Left ventricle myocardium superior (tissue), 1 donor: ENCODE measurements at regions not wholly inside any gene's neighbourhood (a gene's known extent, or its start where the extent isn't known, plus 50 kb on each side); places are given as distances from the start of the nearest gene placed in this dataset.

Experiments used
- ATAC-seq: fragments of 200-7000 bp; cut with Tn5 transposase; one replicate; pipeline ENCODE4 v1.9.1; 2020; ENCODE audit warnings: mild to moderate bottlenecking, moderate library complexity
- DNase-seq: peaks from one replicate; pipeline ENCODE4 v3.0.0-alpha.2; 2020
- intact Hi-C: fragments of 100-400 bp; cut with micrococcal nuclease; formaldehyde crosslinking; loops from one replicate; pipeline ENCODE4 v1.11.0; 2022
- donor health status: DM: no; HTN: yes; CAD: no; lungs with severe emphysema.

DNA sequence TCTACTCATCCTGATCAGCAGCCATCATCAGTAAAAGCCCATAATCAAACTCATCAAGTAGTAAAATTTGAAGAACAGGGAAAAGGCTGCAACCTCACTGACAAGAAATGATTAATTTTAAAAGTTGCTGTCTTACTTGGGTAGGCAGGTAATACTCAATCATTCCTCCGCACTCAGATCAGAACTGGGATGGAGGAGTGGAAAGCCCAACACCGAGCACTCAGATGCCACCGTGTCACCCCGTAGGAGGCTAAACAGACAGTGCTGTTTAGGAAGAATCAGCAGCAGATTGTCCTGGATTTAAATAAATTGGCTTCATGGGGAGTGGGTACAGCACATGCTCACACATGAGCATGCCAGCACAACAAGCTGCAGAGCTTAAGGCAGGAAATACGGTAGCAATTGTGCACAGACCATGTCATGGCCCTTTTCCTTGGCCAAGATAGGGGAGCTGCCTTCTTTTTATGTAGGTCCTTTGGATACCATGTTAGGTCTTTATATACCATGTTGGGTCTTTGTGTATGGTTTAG lies 92.6 kb upstream of the CDH6 start:
- no peak for ATAC-seq
- DNase-seq: no peak
- intact Hi-C loops: no loop called here

DNA sequence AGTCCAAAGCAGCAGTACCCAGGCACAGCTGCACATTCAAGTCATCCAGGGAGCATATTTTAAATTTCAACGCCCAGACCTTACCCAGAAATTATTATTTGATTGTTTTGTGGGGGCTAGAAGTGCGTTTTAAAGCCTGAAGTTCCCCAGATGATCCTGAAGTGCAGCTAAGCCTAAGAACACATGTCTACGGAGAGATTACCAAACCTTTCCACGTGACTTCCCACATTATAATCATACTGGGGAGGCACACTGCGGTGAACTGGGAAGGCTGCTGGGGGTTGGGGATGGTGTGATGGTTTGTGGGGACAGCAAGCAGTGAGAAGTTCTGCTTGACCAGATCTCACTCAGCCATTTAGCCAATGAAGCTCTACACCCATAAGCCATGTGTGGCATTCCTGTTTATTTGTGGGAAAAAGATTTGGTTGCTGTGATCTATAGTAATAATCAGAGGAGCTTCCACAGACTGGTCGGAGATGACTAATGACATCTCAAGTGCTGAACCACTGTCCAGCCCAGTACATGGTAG lies 93.4 kb upstream of the CDH6 start:
- intact Hi-C loops: no loop called here
- no peak for DNase-seq
- ATAC-seq: no peak

DNA sequence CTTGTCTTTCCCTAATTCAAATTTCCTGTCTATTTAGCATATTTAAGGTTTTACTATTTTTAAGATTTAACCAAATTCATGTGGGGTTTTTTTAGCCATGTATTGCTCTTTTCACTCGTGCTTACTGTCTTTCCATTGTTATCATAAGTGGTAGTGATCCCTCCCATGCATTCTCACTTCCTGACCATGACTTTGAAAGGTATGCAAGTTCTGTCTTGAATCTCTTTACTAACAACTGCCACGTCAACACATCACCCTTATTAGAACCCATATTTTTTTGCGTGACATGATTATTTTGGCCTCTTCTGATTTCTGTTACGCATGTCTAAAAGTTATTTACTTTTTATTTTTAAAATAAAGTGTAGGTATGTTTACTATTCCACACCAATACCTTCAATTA lies 94.7 kb upstream of the CDH6 start:
- DNase-seq: no peak
- no peak for ATAC-seq
- intact Hi-C loops: no loop called here

DNA sequence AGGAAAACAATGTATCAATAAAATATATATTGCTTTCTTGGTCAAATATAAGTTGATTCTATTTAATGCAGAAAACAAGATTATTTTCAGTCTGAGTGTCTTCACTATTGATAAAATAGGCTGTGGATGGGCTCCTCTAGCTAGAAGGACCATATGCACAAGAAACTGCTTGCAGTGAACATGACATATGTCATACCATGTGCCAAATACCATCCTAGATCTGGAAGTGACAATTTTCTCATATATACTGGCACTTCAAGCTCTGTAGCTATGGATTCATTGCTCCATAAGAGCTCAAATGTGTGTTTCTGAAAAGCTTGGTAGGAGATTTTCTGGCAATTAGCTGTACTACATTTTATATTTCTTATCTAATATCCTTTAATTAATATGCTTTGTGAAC lies 95.6 kb upstream of the CDH6 start:
- no peak for DNase-seq
- intact Hi-C loops: no loop called here
- no peak for ATAC-seq

DNA sequence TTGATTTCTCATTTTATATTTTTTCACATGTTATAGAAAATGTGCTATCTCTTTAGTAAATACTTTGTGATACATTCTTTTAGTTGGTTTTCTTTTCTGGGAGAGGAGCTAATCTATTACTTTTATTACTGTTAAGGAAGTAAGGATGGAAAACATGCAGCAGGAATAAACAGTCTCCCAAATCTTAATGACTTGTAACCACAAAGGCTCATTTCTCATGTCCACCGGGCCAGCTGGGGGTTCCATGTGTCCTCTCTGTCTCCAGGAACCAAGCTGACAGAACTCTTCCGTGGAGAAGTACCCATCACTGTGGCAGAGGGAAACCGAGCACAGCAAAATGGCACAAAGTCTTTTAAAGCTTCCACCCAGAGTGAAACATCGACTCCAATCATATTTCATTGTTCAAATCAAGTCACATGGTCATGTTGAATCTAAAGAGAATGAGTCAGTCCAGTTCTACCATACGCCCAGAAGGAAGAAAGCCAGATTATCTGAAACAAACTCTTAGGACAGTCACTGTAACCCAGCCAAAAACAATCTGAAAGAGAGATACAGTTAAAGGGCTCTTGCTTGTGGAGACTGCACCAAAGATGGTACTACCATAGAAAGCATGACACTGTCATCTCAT lies 97.1 kb upstream of the CDH6 start:
- ATAC-seq (peak; percentile 77), DNase-seq (no peak)
- intact Hi-C loops: no loop called here

DNA sequence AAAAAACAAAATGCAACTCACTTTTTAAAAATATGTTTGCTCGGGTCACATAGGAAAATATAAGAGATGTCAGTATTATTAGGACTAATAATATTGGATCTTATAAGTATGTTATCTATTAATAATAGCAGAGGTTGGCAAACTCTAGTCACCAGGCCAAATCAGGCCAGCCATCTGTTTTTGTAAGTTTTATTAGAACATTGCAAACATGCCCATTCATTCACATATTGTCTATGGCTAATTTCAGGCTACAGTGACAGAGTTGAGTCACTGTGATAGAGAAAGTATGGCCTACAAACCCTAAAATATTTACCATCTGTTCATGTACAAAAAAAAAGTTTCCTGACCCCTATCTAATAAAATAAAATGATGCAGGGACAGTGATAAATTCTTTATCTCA lies 97.7 kb upstream of the CDH6 start:
- no peak for DNase-seq
- intact Hi-C loops: no loop called here
- no peak for ATAC-seq

DNA sequence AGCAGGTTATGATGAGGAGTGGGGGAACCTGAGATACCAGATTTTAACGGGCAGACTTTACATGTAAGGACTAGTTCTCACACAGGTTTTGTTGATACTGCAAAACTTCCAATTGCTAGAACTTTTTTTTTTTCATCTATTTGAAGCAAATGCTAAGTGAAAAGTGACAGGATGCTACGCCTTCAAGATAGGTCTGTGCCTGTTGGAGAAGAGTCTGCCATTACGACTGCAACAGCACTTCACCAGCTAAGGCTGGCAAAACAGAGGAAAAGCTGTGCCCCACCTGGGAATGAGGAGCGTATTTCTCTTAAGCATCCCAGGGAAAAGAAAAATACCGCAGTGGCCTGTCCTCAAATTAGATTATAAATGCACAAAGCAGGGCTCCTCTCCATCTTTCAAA lies 102.0 kb upstream of the CDH6 start:
- DNase-seq (no peak), ATAC-seq (no peak)
- intact Hi-C loops: no loop called here

DNA sequence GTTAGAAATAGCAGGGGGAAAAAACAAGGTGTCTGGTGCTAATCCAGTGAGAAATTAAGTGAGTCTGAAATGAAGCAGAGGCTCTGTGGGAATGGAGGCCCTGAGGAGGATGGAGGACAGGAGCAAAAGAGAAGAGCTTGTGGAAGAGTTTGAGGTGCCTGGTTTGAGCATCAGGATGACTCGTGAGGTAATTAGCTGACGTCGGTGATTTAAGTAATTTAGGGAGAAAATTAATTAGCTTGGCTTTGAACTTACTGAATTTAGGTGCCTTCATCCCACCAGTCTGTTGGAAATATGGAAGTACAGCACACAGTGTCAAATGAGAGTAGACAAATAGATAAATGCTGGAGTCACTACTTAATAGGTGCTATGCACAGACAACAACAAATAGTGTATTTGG lies 103.0 kb upstream of the CDH6 start:
- ATAC-seq: no peak
- intact Hi-C loops: no loop called here

DNA sequence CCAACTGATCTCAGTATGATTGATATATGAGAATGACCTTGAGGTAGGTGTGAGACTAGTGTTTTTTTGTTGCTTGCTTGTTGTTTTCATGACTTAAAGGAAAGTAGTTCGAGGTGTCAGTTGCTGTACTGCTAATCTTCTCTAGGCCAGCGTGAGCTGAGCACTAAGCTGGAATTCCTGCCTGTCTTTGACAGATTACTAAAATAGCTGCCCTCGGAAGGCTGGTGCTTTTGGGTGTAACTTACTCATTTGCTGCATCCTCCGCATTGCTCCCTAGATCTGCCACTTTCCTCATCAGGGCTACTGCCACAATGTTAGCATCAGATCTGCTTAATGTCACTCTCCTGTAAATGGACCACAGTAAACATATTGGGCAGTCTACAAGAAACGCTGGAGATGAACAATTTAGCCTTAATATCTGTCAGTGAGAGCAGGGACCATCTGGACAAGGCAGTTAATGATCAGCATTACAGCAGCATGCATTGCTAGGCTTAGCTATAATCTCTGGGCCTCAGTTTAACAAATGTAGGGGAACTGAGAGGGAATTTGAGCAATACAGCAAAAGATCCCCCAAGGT lies 106.6 kb upstream of the CDH6 start:
- no peak for DNase-seq
- intact Hi-C loops: no loop called here
- ATAC-seq: no peak

More for the DNA sequence above, 103.0 kb upstream of the CDH6 start:
- no peak for DNase-seq

DNA sequence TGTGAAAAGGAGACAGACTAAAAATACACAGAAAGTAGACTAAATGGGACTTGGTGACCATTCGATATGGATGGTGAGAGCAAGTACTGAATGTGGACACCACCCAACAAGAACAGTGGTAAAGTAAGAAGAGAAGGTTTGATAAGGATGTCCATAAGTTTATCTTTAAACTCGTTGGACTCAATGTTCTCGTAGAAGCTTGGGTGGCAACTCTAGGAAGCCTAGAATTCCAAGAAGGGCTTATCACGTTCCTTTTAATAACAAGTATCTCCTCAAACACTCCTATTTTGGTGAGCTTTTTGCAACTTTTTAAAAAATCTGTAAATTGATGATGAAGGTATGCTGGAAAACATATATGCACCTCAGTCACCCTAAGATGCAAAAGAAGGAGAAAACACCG lies 108.6 kb upstream of the CDH6 start:
- ATAC-seq (no peak), DNase-seq (no peak)
- intact Hi-C loops: no loop called here

DNA sequence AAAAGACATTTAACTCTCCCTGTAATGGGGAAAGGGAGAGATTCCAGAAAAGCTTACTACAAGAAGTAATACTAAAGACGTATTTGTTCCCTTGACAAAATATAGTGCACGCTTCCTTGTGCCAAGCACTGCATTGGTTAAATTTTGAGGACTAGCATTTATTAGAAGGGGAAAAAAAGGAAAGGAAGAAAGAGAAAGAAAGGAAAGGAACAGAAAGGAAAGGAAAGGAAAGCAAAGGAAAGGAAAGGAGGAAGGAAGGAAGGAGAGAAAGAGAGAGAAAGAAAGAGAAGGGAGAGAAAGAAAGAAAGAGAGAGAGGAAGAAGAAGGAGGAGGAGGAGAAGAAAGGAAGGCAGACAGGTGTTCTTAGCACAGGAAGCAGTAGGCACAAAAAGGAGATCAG lies 110.1 kb upstream of the CDH6 start:
- ATAC-seq: no peak
- no peak for DNase-seq
- intact Hi-C loops: no loop called here

DNA sequence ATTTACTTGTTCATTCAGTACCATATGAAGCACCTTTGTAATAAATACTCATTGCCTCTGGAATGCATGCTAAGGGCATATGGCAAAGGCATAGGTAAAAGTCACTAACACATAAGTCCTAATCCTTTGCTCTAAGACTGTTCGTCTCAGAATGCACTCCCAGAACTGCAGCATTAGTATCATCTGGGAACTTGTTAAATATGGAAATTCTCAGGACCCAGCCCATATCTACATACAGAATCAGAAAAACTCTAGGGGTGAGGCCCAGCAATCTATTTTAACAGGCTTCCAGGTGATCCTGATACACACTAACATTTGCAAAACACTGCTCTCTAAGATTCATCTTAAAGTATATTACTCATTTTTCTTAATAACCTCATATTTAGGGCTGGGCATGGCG lies 113.8 kb upstream of the CDH6 start:
- intact Hi-C loops: no loop called here
- DNase-seq (no peak), ATAC-seq (no peak)

DNA sequence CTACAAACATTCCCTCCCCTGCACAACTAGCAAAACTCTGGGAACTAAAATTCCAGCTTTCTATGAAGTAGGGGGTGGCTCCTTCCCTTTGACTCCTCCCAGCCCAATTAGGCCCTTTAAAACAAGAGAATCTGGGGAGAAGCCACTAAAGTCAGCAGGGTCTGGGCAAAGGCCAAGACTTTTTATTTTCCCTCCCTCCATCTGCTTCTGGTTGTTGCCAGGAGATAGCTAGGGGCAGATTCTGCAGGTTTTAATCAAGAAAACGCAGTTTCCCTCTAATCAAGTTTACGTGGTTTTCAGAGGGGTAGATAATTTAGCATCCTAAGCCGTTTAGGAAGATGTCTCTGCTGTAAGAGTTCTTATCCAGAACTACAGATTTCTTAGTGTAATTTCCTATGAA lies 114.5 kb upstream of the CDH6 start:
- DNase-seq: no peak
- intact Hi-C loops: no loop called here
- no peak for ATAC-seq

DNA sequence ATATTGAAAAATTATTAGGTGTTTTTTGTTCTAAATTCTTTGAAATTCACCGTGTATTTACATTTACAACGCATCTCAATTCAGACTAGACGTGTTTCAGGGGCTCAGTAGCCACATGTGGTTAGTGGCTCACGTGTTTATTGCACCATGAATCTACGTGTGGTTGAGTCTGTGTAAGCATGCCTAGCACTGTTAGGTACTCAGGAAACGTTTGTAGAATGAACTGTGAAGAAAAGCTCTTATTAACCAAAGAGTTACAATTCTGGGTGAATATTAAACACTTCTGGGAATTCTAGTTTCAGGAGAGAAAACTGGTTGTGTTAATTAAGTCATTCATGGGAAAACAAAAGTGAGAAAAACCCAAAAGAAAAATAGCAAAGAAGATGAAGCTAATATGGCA lies 117.5 kb upstream of the CDH6 start:
- intact Hi-C loops: no loop called here
- no peak for ATAC-seq
- no peak for DNase-seq

DNA sequence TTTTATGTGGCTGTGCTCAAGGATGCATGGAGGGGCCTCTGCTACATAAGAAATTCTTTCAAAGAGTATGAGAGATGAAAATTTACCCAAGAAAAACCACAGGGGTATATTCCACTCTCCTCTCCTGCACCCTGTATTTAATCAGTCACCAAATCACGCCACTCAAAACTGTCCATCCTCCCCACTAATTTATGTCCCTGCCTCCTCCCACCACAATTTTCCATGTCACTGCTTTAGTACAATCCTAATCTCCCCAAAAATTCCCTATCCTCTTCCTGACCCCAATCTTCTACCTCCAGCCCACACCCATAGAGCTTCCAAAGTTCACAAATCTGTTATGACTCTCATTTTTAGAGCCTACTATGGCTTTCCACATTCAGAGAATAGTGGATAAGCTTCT lies 125.2 kb upstream of the CDH6 start:
- no peak for ATAC-seq
- DNase-seq: no peak
- intact Hi-C loops: no loop called here

DNA sequence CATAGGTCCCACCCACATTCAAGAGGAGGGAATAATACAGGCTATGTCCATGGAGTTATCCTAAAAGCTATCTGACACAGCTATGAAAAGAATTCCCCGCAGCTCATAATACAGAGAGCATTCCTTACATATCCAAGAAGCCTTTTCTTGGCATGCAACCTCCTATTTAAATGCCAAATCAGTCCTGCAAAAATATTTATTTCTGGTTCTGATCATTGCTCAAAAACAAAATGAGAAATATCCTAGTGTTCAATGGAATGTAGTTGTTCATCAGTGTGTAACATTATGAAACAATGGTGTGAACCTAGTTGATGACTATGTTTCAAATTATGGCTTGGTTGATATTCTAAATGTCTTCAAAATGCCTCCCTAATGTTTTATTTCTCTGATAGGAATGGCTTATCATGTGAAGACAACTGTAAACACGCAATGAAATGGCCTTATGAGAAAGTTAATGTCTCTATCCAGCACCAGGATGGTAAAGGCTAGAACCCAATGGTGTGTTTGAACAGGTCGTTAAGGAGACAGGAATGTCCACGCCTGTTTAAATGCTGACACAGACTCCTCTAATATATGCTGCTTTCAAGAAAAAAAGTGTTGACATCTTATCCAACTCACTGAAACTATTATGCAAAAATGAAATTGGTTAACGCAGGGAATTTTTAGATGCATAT lies 126.7 kb upstream of the CDH6 start:
- intact Hi-C loops: no loop called here
- no peak for DNase-seq
- ATAC-seq: no peak

DNA sequence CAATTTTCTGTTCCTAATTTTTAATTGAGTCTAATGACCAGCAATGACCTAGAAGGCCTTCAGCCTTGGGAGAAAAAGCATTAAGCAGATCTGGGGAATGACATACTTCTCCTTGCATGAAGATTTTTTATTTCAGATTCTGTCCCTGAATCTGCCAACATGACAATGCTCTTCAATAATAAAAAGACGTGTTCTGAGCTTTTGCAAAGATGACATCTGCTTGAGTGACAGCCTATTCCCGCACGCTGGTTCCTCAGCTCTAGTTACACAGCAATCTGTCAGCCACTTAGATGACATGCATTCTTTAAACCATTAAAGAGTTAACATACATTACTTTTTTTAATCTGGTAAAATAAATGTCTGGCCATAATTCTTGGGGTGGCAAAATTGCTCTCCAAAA lies 129.3 kb upstream of the CDH6 start:
- no peak for DNase-seq
- ATAC-seq: no peak
- intact Hi-C loops: no loop called here

DNA sequence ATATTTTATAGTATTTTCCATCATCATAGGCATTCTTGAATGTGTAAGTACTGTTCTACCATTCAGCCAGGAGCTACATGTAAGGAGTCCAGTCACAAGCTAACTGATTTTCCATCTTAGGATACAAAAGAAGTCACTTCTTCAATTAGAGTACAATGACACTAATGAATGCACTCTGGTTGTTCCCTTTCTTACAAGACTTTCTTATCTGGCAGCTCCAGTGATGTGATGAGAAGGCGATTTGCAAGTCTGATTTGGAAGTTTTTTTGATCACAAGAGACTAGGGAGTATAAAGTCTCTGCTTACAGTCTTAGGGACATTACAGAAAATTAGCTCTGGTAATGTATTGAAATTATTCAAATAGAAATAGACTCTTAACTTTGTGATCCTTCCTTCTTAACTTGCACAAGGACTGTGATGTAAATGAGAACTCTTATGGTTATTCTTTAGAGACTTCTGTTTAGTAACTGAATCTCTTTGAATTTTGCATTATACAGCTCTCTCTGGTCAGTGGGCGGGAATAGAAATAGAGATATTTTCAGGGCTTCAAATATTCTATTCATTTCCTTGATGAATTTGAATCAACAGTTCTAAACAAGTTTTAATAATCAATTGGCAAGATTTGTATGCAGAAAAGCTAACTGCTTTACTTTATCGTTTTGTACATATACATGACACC lies 130.4 kb upstream of the CDH6 start:
- intact Hi-C loops: no loop called here
- DNase-seq (no peak), ATAC-seq (no peak)

DNA sequence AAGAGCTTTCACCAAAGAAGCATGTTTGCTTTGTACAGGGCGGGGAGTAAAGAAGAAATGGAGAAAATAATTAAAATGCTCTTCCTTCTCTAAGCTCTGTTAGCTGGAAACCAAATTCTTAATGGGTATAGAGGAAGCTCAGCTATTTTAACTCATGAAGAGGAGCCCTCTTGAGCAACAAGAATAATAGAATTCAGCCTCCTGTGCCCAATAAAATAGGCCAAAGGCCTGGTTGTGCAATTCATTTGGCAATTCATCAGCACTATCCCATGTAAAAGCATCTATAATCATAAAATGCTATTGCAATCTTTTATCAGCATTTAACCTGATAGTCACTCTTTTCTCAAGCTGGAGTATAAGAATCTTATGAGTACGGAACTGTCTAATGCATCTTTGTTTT lies 133.6 kb upstream of the CDH6 start:
- DNase-seq (no peak), ATAC-seq (no peak)
- intact Hi-C loops: no loop called here

DNA sequence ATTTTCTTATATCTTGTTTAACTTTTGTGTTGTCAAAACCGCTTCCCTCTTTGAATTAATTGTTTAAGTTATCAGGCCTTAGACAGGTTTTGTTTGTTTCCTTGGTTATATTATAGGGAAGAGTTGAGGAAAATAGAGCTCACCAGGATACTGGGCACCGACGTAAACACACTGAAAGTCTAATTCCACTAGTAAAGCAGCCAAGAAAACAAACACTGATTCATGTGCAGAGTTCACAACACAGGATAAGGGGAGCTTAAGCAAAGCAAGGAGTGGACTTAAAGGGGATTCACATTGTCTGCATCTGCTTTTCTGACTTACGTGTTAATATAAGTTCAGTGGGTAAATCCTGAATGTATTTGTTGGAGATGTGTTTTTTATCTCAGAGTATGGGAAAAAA lies 139.0 kb upstream of the CDH6 start:
- ATAC-seq (no peak), DNase-seq (no peak)
- intact Hi-C loops: no loop called here
